Fibroblast of lung (primary cell): ENCODE measurements at regions not wholly inside any gene's neighbourhood (a gene's known extent, or its start where the extent isn't known, plus 50 kb on each side); places are given as distances from the start of the nearest gene placed in this dataset.

ENCODE experiments used
- DNase-seq, 2 donors: peaks; one replicate each; pipeline versions ENCODE4 v3.0.0 to v3.0.0-alpha.2; 2010; ENCODE audit warnings: low read depth in 2 of 2
- H2AFZ ChIP-seq: 2 replicates; pipeline ENCODE4 v1.5.1; 2012; ENCODE audit warnings: low read length, control low read depth, inconsistent platforms
- H3K27ac ChIP-seq: 2 replicates; pipeline ENCODE4 v1.5.1; 2011; ENCODE audit warnings: low read length, control low read depth; ENCODE audit not compliant: insufficient read depth
- H3K27me3 ChIP-seq: 2 replicates; pipeline ENCODE4 v1.5.1; 2011; ENCODE audit warnings: mild to moderate bottlenecking, low read length; ENCODE audit not compliant: control insufficient read depth, insufficient read depth
- H3K36me3 ChIP-seq: 2 replicates; pipeline ENCODE4 v1.5.1; 2011; ENCODE audit warnings: low read length; ENCODE audit not compliant: control insufficient read depth, insufficient read depth
- H3K4me1 ChIP-seq: 2 replicates; pipeline ENCODE4 v1.5.1; 2011; ENCODE audit warnings: low read length; ENCODE audit not compliant: control insufficient read depth, insufficient read depth; ENCODE audit errors: extremely low read depth
- H3K4me2 ChIP-seq: 2 replicates; pipeline ENCODE4 v1.5.1; 2011; ENCODE audit warnings: low read length, control low read depth; ENCODE audit not compliant: insufficient read depth; ENCODE audit errors: extremely low read depth
- H3K4me3 ChIP-seq, 4 experiments: fragments of 200-600 bp in 1 of 4; sonication (generic) in 1 of 4; replicated peaks in 1 of 4; 2 replicates each; pipeline ENCODE4 v1.5.1; 2011 to 2016; ENCODE audit warnings: low read length in 4 of 4, low read depth in 3 of 4, mild to moderate bottlenecking in 3 of 4, control low read depth in 2 of 4, inconsistent platforms in 1 of 4, mixed read lengths in 1 of 4; ENCODE audit not compliant: insufficient read depth in 1 of 4; ENCODE audit errors: control extremely low read depth in 1 of 4
- H3K79me2 ChIP-seq: 2 replicates; pipeline ENCODE4 v1.5.1; 2012; ENCODE audit warnings: mild to moderate bottlenecking, low read length, inconsistent platforms; ENCODE audit not compliant: control insufficient read depth, insufficient read depth
- H3K9ac ChIP-seq: 2 replicates; pipeline ENCODE4 v1.5.1; 2011; ENCODE audit warnings: mild to moderate bottlenecking, low read length, control low read depth; ENCODE audit not compliant: insufficient read depth
- H3K9me3 ChIP-seq: 2 replicates; pipeline ENCODE4 v1.5.1; 2012; ENCODE audit warnings: low read depth, low read length; ENCODE audit not compliant: control insufficient read depth, insufficient read depth
- H4K20me1 ChIP-seq: 2 replicates; pipeline ENCODE4 v1.5.1; 2011; ENCODE audit warnings: low read length; ENCODE audit not compliant: control insufficient read depth, insufficient read depth; ENCODE audit errors: extremely low read depth
- EZH2 ChIP-seq: IDR thresholded peaks from 2 replicates; pipeline ENCODE4 v1.5.1; 2012; ENCODE audit warnings: low read length, control low read depth, mild to moderate bottlenecking; ENCODE audit errors: missing control alignments
- TF ChIP-seq, protein P1 (sequence below), 2 donors: IDR thresholded peaks in 1 of 2; conservative IDR thresholded peaks in 1 of 2; 1 replicate in 1 of 2; 2 replicates in 1 of 2; pipeline ENCODE4 v1.5.1; 2011 to 2012; ENCODE audit warnings: low read length in 2 of 2, control low read depth in 1 of 2, inconsistent platforms in 1 of 2, low read depth in 1 of 2, mild to moderate bottlenecking in 1 of 2

DNA sequence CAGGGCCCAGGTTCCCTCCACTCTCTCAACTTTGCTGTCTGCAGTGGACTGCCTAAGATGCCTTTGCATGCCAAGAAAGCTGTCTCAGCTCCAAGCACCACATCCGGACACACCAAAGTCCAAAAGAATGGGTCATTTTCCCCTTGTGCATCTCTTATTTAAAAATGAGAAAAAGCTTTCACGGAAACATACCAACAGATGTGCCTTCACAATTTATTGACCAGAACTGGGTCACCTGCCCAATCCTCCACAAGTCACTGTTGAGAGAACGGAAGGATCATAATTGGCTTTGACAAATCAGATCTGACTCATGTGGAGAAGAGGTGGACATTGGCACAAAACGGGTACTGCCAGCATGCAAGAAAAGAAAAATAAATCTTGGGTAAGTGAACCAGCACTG, 258.3 kb downstream of the SNX13 start:
- no peak overlapping the region for H2AFZ ChIP-seq
- H3K79me2 ChIP-seq = no peaks in the 10 kb centered on the region
- TF ChIP-seq, protein P1, sequence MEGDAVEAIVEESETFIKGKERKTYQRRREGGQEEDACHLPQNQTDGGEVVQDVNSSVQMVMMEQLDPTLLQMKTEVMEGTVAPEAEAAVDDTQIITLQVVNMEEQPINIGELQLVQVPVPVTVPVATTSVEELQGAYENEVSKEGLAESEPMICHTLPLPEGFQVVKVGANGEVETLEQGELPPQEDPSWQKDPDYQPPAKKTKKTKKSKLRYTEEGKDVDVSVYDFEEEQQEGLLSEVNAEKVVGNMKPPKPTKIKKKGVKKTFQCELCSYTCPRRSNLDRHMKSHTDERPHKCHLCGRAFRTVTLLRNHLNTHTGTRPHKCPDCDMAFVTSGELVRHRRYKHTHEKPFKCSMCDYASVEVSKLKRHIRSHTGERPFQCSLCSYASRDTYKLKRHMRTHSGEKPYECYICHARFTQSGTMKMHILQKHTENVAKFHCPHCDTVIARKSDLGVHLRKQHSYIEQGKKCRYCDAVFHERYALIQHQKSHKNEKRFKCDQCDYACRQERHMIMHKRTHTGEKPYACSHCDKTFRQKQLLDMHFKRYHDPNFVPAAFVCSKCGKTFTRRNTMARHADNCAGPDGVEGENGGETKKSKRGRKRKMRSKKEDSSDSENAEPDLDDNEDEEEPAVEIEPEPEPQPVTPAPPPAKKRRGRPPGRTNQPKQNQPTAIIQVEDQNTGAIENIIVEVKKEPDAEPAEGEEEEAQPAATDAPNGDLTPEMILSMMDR (conservative IDR thresholded peaks at IDR 0.05 in 1 of 2, IDR thresholded peaks at IDR 0.05 in 1 of 2; ENCODE audit: low read depth in 1 of 2, low read length in 2 of 2) = no peak
- no peak for TF ChIP-seq EZH2
- no peaks in the 10 kb centered on the region for H3K36me3 ChIP-seq
- no peak overlapping the region for H3K4me3 ChIP-seq
- H3K27me3 ChIP-seq = no peaks in the 10 kb centered on the region
- peaks cover 14% of the 10 kb centered on the region for H3K4me1 ChIP-seq
- H3K4me2 ChIP-seq = no peak overlapping the region
- no peak overlapping the region for H3K9ac ChIP-seq
- no peak overlapping the region for H3K27ac ChIP-seq
- H3K9me3 ChIP-seq = no peaks in the 10 kb centered on the region
- DNase-seq = peak in 1 of 2 donors; percentile 78
- H4K20me1 ChIP-seq = no peaks in the 10 kb centered on the region

DNA sequence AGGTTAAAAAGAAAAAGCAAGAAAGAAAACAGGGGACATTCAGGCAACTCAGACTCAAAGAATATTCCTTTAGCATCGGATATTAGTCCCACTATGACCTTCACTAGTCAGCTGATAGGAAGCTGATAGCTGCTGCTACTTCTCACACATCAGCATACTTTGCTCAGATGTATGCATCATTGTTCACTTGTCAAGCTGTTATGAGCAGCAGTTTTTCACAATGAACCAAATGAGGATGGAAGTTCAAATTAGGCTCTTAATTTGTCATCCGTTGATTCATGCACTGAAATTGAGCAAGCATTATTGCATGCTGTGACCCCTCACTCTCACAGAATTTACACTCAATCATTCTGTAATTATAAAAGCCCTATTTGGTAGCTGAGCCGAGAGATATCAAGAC, 257.7 kb downstream of the SNX13 start:
- H3K79me2 ChIP-seq = no peaks in the 10 kb centered on the region
- peak; percentile 40 to 45 for DNase-seq
- H3K4me1 ChIP-seq = peaks cover 14% of the 10 kb centered on the region
- H3K36me3 ChIP-seq = no peaks in the 10 kb centered on the region
- no peak overlapping the region for H3K9ac ChIP-seq
- H2AFZ ChIP-seq = no peak overlapping the region
- H3K9me3 ChIP-seq = no peaks in the 10 kb centered on the region
- TF ChIP-seq, protein P1 (conservative IDR thresholded peaks at IDR 0.05 in 1 of 2, IDR thresholded peaks at IDR 0.05 in 1 of 2; ENCODE audit: low read depth in 1 of 2, low read length in 2 of 2) = no peak
- no peak for TF ChIP-seq EZH2
- no peak overlapping the region for H3K27ac ChIP-seq
- no peak overlapping the region for H3K4me2 ChIP-seq
- no peaks in the 10 kb centered on the region for H3K27me3 ChIP-seq
- H4K20me1 ChIP-seq = no peaks in the 10 kb centered on the region
- H3K4me3 ChIP-seq = no peak overlapping the region

DNA sequence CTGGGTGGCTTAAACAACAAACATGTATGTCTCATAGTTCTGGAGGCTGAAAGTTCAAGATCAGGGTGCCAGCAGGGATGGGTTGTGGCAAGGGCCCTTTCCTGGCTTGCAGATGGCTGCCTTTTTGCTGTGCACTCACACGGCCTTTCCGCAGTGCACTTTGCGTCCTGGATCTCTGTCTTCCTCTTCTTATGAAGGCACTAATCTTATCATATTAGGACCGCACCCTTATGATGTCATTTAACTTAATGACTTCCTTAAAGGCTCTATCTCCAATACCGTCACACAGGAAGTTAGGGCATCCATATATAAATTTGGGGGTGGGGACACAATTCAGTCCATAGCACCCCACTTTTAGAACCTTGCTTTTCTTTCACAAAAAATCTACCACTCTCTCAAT, 255.2 kb downstream of the SNX13 start:
- H2AFZ ChIP-seq = no peak overlapping the region
- peaks cover 8% of the 10 kb centered on the region for H3K4me1 ChIP-seq

More for the DNA sequence above, 255.2 kb downstream of the SNX13 start:
- Histone ChIP-seq H3K27ac (no peak overlapping the region), H3K4me3 (no peak overlapping the region), H3K27me3 (no peaks in the 10 kb centered on the region), H4K20me1 (no peaks in the 10 kb centered on the region), H3K36me3 (no peaks in the 10 kb centered on the region), H3K4me2 (no peak overlapping the region), H3K9me3 (no peaks in the 10 kb centered on the region), H3K79me2 (no peaks in the 10 kb centered on the region), H3K9ac (no peak overlapping the region)
- TF ChIP-seq, protein P1 (conservative IDR thresholded peaks at IDR 0.05 in 1 of 2, IDR thresholded peaks at IDR 0.05 in 1 of 2; ENCODE audit: low read depth in 1 of 2, low read length in 2 of 2) = no peak
- DNase-seq = no peak
